Lower leg skin (tissue), 4 donors: ENCODE measurements at regions not wholly inside any gene's neighbourhood (a gene's known extent, or its start where the extent isn't known, plus 50 kb on each side); places are given as distances from the start of the nearest gene placed in this dataset.

Experiments used
- DNase-seq, 2 donors: peaks; one replicate each; pipeline ENCODE4 v3.0.0-alpha.2; 2019; ENCODE audit warnings: low spot score in 2 of 2
- H3K4me3 ChIP-seq: fragments of 200-600 bp; sonication (generic); 2 replicates; pipeline ENCODE4 v1.5.1; 2017; ENCODE audit warnings: mild to moderate bottlenecking, low read depth; ENCODE audit not compliant: poor library complexity, severe bottlenecking
- POLR2A ChIP-seq, 2 donors: fragments of 450-650 bp; IDR thresholded peaks; one replicate each; pipeline ENCODE4 v1.6.1; 2016 to 2017; ENCODE audit warnings: antibody characterized with exemption in 2 of 2, mild to moderate bottlenecking in 1 of 2, moderate library complexity in 1 of 2
- WGBS, 2 donors: methylation state at CpG; one replicate each; pipeline ENCODE4 v1.1.5; 2018; 5-methylcytosine and 5-hydroxymethylcytosine counted together
- intact Hi-C: fragments of 100-400 bp; cut with DNase I; formaldehyde crosslinking; loops from one replicate; pipeline ENCODE4 v1.15.0; 2023; ENCODE audit warnings: low total_unique reads
- TF ChIP-seq, protein P1 (sequence below), 3 donors: fragments of 450-650 bp; IDR thresholded peaks; one replicate each; pipeline ENCODE4 v1.5.1; 2016; ENCODE audit warnings: antibody characterized with exemption in 3 of 3, mild to moderate bottlenecking in 3 of 3, moderate library complexity in 2 of 3

DNA sequence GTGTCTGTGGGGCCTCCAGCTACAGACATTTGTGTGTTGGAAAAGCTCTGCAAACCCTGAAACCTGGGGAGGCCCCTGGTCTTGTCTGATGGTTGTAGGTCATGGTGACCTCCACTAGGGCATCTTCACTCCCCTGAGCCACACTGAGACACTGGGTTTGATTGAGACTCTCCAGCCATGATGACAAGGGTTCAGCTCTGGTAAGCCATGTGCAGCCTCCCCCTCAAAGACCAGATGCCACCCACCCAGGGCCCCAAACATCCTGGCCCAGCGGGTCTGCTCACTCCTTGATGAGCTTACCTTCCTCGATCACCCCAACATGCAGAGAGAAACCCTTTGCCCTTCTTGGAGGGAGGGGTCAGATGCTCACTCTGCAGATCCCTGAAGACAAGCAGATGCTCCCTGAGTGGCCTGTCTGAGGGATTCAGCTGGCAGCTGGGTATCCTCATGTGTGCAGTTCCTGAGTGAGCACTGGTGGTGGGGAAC, 101.6 kb downstream of the METRNL start:
- intact Hi-C loops, result no loop called here
- TF ChIP-seq, protein P1, sequence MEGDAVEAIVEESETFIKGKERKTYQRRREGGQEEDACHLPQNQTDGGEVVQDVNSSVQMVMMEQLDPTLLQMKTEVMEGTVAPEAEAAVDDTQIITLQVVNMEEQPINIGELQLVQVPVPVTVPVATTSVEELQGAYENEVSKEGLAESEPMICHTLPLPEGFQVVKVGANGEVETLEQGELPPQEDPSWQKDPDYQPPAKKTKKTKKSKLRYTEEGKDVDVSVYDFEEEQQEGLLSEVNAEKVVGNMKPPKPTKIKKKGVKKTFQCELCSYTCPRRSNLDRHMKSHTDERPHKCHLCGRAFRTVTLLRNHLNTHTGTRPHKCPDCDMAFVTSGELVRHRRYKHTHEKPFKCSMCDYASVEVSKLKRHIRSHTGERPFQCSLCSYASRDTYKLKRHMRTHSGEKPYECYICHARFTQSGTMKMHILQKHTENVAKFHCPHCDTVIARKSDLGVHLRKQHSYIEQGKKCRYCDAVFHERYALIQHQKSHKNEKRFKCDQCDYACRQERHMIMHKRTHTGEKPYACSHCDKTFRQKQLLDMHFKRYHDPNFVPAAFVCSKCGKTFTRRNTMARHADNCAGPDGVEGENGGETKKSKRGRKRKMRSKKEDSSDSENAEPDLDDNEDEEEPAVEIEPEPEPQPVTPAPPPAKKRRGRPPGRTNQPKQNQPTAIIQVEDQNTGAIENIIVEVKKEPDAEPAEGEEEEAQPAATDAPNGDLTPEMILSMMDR (IDR thresholded peaks at IDR 0.05), result no peak
- no peak for TF ChIP-seq POLR2A (IDR thresholded peaks at IDR 0.05)
- WGBS, 2 donors, result 90 to 100% methylated on average over 2 of the region's 2 CpGs
- peak; percentile 10 to 80 for DNase-seq
- H3K4me3 ChIP-seq, result no peak overlapping the region

DNA sequence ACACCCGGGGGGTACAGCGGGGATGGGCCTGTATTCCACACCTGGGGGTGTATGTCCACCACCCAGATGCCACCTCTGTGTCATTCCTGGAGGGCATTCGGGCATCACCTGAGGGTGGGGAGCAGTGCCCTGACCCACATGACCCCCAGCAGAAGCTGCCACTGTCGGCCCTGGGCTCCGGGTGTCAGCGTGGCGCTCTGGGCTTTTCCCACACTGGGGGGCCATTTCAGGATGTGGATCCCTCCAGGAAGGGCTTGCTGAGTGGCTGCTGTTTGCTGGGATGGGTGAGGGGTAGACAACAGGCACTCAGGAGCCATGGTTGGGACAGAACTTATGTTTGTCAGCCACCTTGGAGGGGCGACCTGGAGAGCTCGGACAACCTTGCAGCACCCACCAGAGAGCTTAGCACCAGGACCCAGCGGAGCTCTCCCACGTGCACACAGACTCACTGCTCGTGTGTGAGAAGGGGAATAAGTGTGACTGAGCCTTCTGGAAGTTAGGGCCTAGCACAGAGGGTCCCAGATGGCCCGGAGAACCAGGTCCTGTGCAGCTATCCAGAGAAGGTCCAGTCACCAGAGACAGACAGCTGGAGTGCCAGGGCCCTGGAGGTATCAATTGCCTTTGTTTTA, 102.7 kb downstream of the METRNL start:
- TF ChIP-seq, protein P1 (IDR thresholded peaks at IDR 0.05), result no peak
- TF ChIP-seq POLR2A (IDR thresholded peaks at IDR 0.05), result no peak
- 81 to 82% methylated on average over 10 to 11 of the region's 13 CpGs for WGBS, 2 donors
- no peak overlapping the region for H3K4me3 ChIP-seq
- peak in 1 of 2 donors; percentile 79 for DNase-seq
- intact Hi-C loops, result no loop called here

DNA sequence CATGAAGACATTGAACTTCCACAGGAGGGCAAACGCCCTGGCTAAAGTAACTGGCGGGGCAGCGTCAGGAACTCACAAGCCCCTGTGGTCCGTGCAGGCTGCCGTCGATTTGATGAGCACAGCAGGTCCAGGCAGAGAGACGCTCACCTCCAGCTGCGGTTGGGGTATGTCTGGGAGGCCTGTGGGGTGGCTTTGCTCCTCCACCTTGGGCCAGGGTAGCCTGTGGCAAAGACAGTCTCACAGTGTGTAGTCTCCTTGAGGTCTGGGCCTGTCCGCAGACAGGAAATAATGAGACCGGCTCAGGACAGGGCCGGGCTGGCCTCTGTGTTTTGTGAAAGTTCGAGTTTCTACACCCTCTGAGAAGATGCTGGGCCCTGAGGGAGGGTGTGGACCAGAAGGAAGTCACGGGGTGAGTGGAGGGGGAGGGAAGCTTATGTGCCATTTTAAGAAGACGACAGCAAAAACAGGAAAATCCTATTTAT, 103.3 kb downstream of the METRNL start:
- H3K4me3 ChIP-seq, result no peak overlapping the region
- WGBS, 2 donors, result 53 to 57% methylated on average over 14 of the region's 14 CpGs
- intact Hi-C loops, result no loop called here
- TF ChIP-seq POLR2A (IDR thresholded peaks at IDR 0.05), result no peak
- TF ChIP-seq, protein P1 (IDR thresholded peaks at IDR 0.05), result no peak
- peak; percentile 83 to 91 for DNase-seq

- 75 to 79% methylated on average over 28 of the region's 28 CpGs for WGBS, 2 donors
- DNase-seq, result peak; percentile 15 to 80
- intact Hi-C loops, result no loop called here
- H3K4me3 ChIP-seq, result no peak overlapping the region
- TF ChIP-seq, protein P1 (IDR thresholded peaks at IDR 0.05), result no peak
- TF ChIP-seq POLR2A (IDR thresholded peaks at IDR 0.05), result no peak
Observed at GRCh38 chr17:83183145-83183948, 103.9 kb downstream of the METRNL start.

GRCh38 chr17:83183951-83184506, 104.6 kb downstream of the METRNL start:
- 72 to 83% methylated on average over 15 of the region's 15 CpGs for WGBS, 2 donors
- TF ChIP-seq, protein P1 (IDR thresholded peaks at IDR 0.05), result no peak
- TF ChIP-seq POLR2A (IDR thresholded peaks at IDR 0.05), result no peak
- peak; percentile 12 to 80 for DNase-seq
- H3K4me3 ChIP-seq, result no peak overlapping the region
- intact Hi-C loops, result no loop called here
